IMR-90 (cell line): ENCODE measurements at regions not wholly inside any gene's neighbourhood (a gene's known extent, or its start where the extent isn't known, plus 50 kb on each side); places are given as distances from the start of the nearest gene placed in this dataset.

ENCODE experiments used
- ATAC-seq: fragments of 200-7000 bp; cut with Tn5 transposase; 2 replicates; pipeline ENCODE4 v1.9.1; 2020; ENCODE audit warnings: low read depth, mild to moderate bottlenecking, moderate library complexity
- BruUV-seq: library from RNA; stranded (reverse); fragments of 400-500 nt; replicated peaks from 2 replicates; lab custom pipeline; 2021; lab: Mats Ljungman, UMichigan
- CTCF ChIA-PET: fragments of 300-600 bp; formaldehyde crosslinking; extraction: SDS; loops from one replicate; lab custom pipeline; 2021; ENCODE audit warnings: antibody characterized with exemption; lab: Yijun Ruan, JAX
- POLR2A ChIA-PET: fragments of 300-600 bp; sonication (Branson Sonifier 250); formaldehyde crosslinking; loops from one replicate; lab custom pipeline; 2022; ENCODE audit warnings: antibody characterized with exemption; ENCODE audit not compliant: unreplicated experiment; lab: Charles Lee
- DNase-seq: peaks from one replicate; pipeline ENCODE4 v3.0.0; 2013
- H2AFZ ChIP-seq: replicated peaks from 2 replicates; pipeline ENCODE3; 2013; ENCODE audit warnings: low read length, mild to moderate bottlenecking; ENCODE audit not compliant: poor library complexity
- H2AK5ac ChIP-seq: 2 replicates; pipeline ENCODE4 v1.6.1; 2013; ENCODE audit warnings: low read depth, low read length, inconsistent platforms
- H2AK9ac ChIP-seq: replicated peaks from 2 replicates; pipeline ENCODE3; 2013; ENCODE audit warnings: mild to moderate bottlenecking, low read depth, low read length, moderate library complexity; ENCODE audit not compliant: poor library complexity
- H2BK120ac ChIP-seq: 2 replicates; pipeline ENCODE4 v1.6.1; 2013; ENCODE audit warnings: low read depth, low read length, inconsistent platforms
- H2BK15ac ChIP-seq: 3 replicates; pipeline ENCODE4 v1.6.1; 2013; ENCODE audit warnings: low read depth, low read length, inconsistent platforms
- H2BK20ac ChIP-seq: 2 replicates; pipeline ENCODE4 v1.6.1; 2013; ENCODE audit warnings: low read depth, mild to moderate bottlenecking, inconsistent platforms, low read length, moderate library complexity
- H2BK5ac ChIP-seq: 2 replicates; pipeline ENCODE4 v1.6.1; 2013; ENCODE audit warnings: mild to moderate bottlenecking, low read depth, low read length, inconsistent platforms; ENCODE audit not compliant: poor library complexity, severe bottlenecking
- H3K14ac ChIP-seq: replicated peaks from 2 replicates; pipeline ENCODE4 v1.6.1; 2013; ENCODE audit warnings: low read depth, low read length, inconsistent platforms
- H3K18ac ChIP-seq: 2 replicates; pipeline ENCODE4 v1.6.1; 2013; ENCODE audit warnings: low read depth, low read length, control low read depth
- H3K23ac ChIP-seq: 2 replicates; pipeline ENCODE4 v1.6.1; 2013; ENCODE audit warnings: low read depth, low read length, inconsistent platforms
- H3K27ac ChIP-seq: 2 replicates; pipeline ENCODE4 v1.5.1; 2013; ENCODE audit warnings: mild to moderate bottlenecking, control low read depth, low read length; ENCODE audit not compliant: insufficient read depth
- H3K27me3 ChIP-seq: 2 replicates; pipeline ENCODE4 v1.6.1; 2013; ENCODE audit warnings: low read length; ENCODE audit not compliant: control insufficient read depth, insufficient read depth
- H3K36me3 ChIP-seq: 2 replicates; pipeline ENCODE4 v1.6.1; 2013; ENCODE audit warnings: low read length, mixed read lengths; ENCODE audit not compliant: control insufficient read depth, insufficient read depth
- H3K4ac ChIP-seq: 2 replicates; pipeline ENCODE4 v1.6.1; 2013; ENCODE audit warnings: low read depth, low read length, inconsistent platforms
- H3K4me1 ChIP-seq: 2 replicates; pipeline ENCODE4 v1.6.1; 2013; ENCODE audit warnings: low read length, mixed read lengths; ENCODE audit not compliant: control insufficient read depth, insufficient read depth
- H3K4me2 ChIP-seq: 2 replicates; pipeline ENCODE4 v1.6.1; 2013; ENCODE audit warnings: low read depth, mild to moderate bottlenecking, control low read depth, low read length, moderate library complexity
- H3K4me3 ChIP-seq: 2 replicates; pipeline ENCODE4 v1.5.1; 2013; ENCODE audit warnings: low read depth, mild to moderate bottlenecking, control low read depth, low read length, moderate library complexity; ENCODE audit not compliant: insufficient read depth
- H3K56ac ChIP-seq: 2 replicates; pipeline ENCODE4 v1.6.1; 2013; ENCODE audit warnings: low read length, inconsistent platforms; ENCODE audit not compliant: insufficient read depth; ENCODE audit errors: extremely low read depth
- H3K79me1 ChIP-seq, 2 experiments: 2 replicates each; pipeline ENCODE4 v1.6.1; 2013; ENCODE audit warnings: low read length in 2 of 2, inconsistent platforms in 1 of 2, low read depth in 1 of 2
- H3K9ac ChIP-seq: 2 replicates; pipeline ENCODE4 v1.6.1; 2013; ENCODE audit warnings: low read depth, low read length, control low read depth
- H3K9me1 ChIP-seq: 2 replicates; pipeline ENCODE4 v1.6.1; 2013; ENCODE audit warnings: low read length, inconsistent platforms; ENCODE audit not compliant: insufficient read depth
- H3K9me3 ChIP-seq: 2 replicates; pipeline ENCODE4 v1.6.1; 2013; ENCODE audit warnings: low read length; ENCODE audit not compliant: control insufficient read depth, insufficient read depth
- H4K20me1 ChIP-seq: 2 replicates; pipeline ENCODE4 v1.6.1; 2013; ENCODE audit warnings: low read length, inconsistent platforms; ENCODE audit not compliant: insufficient read depth
- H4K5ac ChIP-seq: 2 replicates; pipeline ENCODE4 v1.6.1; 2013; ENCODE audit warnings: mild to moderate bottlenecking, low read depth, low read length, control low read depth
- H4K8ac ChIP-seq, 2 experiments: 2 replicates each; pipeline ENCODE4 v1.6.1; 2013; ENCODE audit warnings: low read depth in 2 of 2, low read length in 2 of 2, control low read depth in 1 of 2, inconsistent platforms in 1 of 2
- H4K91ac ChIP-seq: 2 replicates; pipeline ENCODE4 v1.6.1; 2013; ENCODE audit warnings: low read depth, low read length, inconsistent platforms; ENCODE audit not compliant: insufficient read depth
- BHLHE40 ChIP-seq: fragments of 150-350 bp; IDR thresholded peaks from 2 replicates; pipeline ENCODE4 v1.6.1; 2016; ENCODE audit warnings: mild to moderate bottlenecking, low read depth, low read length
- CEBPB ChIP-seq: IDR thresholded peaks from 2 replicates; pipeline ENCODE4 v1.6.1; 2012; ENCODE audit warnings: low read depth, low read length, improper control_type of control experiment
- CHD1 ChIP-seq: IDR thresholded peaks from 2 replicates; pipeline ENCODE4 v1.6.1; 2012; ENCODE audit warnings: low read depth, low read length, improper control_type of control experiment
- FOS ChIP-seq: fragments of 150-350 bp; IDR thresholded peaks from 2 replicates; pipeline ENCODE4 v1.6.1; 2016; ENCODE audit warnings: low read depth, low read length
- MAFK ChIP-seq: IDR thresholded peaks from 2 replicates; pipeline ENCODE4 v1.6.1; 2012; ENCODE audit warnings: low read depth, low read length, improper control_type of control experiment
- MAZ ChIP-seq: IDR thresholded peaks from 2 replicates; pipeline ENCODE4 v1.6.1; 2012; ENCODE audit warnings: low read depth, mild to moderate bottlenecking, low read length, improper control_type of control experiment, moderate library complexity, borderline replicate concordance
- MXI1 ChIP-seq: IDR thresholded peaks from 2 replicates; pipeline ENCODE4 v1.6.1; 2012; ENCODE audit warnings: low read depth, mild to moderate bottlenecking, low read length, moderate library complexity, borderline replicate concordance
- NFE2L2 ChIP-seq: fragments of 150-350 bp; IDR thresholded peaks from 2 replicates; pipeline ENCODE4 v1.6.1; 2016; ENCODE audit warnings: low read depth, mild to moderate bottlenecking, low read length
- POLR2A ChIP-seq: IDR thresholded peaks from 2 replicates; pipeline ENCODE4 v1.6.1; 2012; ENCODE audit warnings: mild to moderate bottlenecking, low read depth, low read length
- RAD21 ChIP-seq: IDR thresholded peaks from 2 replicates; pipeline ENCODE4 v1.6.1; 2012; ENCODE audit warnings: low read length, improper control_type of control experiment
- RCOR1 ChIP-seq: IDR thresholded peaks from 2 replicates; pipeline ENCODE4 v1.6.1; 2012; ENCODE audit warnings: mild to moderate bottlenecking, low read length, improper control_type of control experiment; ENCODE audit not compliant: insufficient replicate concordance
- RFX5 ChIP-seq: IDR thresholded peaks from 2 replicates; pipeline ENCODE4 v1.8.0; 2012; ENCODE audit warnings: low read depth, mild to moderate bottlenecking, low read length, moderate library complexity
- SMC3 ChIP-seq: fragments of 150-350 bp; IDR thresholded peaks from 2 replicates; pipeline ENCODE4 v1.6.1; 2016; ENCODE audit warnings: low read depth, mild to moderate bottlenecking, antibody characterized with exemption, low read length, moderate library complexity
- WGBS, 2 experiments: methylation state at CpG; one replicate each; pipeline versions ENCODE4 v1.1.5 to v1.1.7; 2013; ENCODE audit warnings: missing lambda C conversion rate in 2 of 2; ENCODE audit not compliant: insufficient read length in 1 of 2; ENCODE audit errors: extremely low coverage in 2 of 2; 5-methylcytosine and 5-hydroxymethylcytosine counted together
- dilution Hi-C: fragments of 300-500 bp; cut with HindIII; formaldehyde crosslinking; loops from one replicate; pipeline ENCODE4 v1.14.3; 2018; ENCODE audit warnings: low sequenced_read_pairs; ENCODE audit not compliant: unreplicated experiment
- in situ Hi-C: fragments of 300-500 bp; cut with MboI; formaldehyde crosslinking; loops from 3 replicates; pipeline ENCODE4 v1.14.3; 2019; ENCODE audit warnings: low sequenced_read_pairs, inconsistent platforms, mixed read lengths
- intact Hi-C: fragments of 100-400 bp; cut with micrococcal nuclease; formaldehyde crosslinking; loops from 2 replicates; pipeline ENCODE4 v1.10.0; 2022
- TF ChIP-seq, protein P1 (sequence below): fragments of 150-350 bp; IDR thresholded peaks from 2 replicates; pipeline ENCODE4 v1.6.1; 2016; ENCODE audit warnings: low read depth, mild to moderate bottlenecking, low read length, moderate library complexity, borderline replicate concordance
- TF ChIP-seq, protein P2 (sequence below): conservative IDR thresholded peaks from 2 replicates; pipeline ENCODE4 v1.5.1; 2012; ENCODE audit warnings: mild to moderate bottlenecking, low read depth, low read length, improper control_type of control experiment
- TF ChIP-seq, protein P3 (sequence below): fragments of 150-350 bp; IDR thresholded peaks from 2 replicates; pipeline ENCODE4 v1.6.1; 2017; ENCODE audit warnings: mild to moderate bottlenecking, antibody characterized with exemption, low read length, low read depth

DNA sequence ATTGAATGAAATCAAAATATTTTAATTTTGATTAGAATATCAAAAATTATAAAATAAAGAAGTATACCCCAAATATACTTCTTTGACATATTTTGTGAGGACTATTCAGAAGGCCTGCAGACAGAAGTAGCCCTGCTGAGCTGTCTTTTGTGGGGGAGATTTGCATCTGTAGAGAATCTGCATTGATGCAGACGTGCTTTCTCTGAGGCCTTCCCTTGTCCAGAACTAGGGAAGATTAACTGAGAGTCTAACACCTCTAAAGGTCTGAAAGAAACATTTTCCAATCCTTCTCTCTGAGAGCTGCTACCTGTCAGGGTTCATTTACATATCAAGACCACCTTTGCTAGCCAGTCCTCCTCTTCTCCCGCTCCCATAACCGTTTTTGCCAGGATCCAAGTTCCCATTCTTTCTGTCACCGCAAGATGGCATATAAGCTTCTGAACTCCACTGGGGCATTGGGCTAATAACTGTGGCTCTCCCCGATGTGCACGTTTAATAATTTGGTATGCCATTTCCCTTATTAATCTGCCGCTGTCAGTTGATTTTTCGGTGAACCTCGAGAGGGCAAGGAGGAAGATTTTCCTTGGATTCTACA lies 510.4 kb upstream of the CNTNAP5 start:
- POLR2A ChIA-PET = no interaction called here
- in situ Hi-C loops = no loop called here

More for the DNA sequence above, 510.4 kb upstream of the CNTNAP5 start:
- H4K20me1 ChIP-seq = no peaks in the 10 kb centered on the region
- no peaks in the 10 kb centered on the region for H3K36me3 ChIP-seq
- H3K18ac ChIP-seq = no peak overlapping the region
- no TSS peak for BruUV-seq
- H3K14ac ChIP-seq = no peak overlapping the region
- H3K4me1 ChIP-seq = no peaks in the 10 kb centered on the region
- H3K79me1 ChIP-seq = no peaks in the 10 kb centered on the region
- no peak overlapping the region for H3K4me2 ChIP-seq
- H3K4ac ChIP-seq = no peak overlapping the region
- H3K4me3 ChIP-seq = no peak overlapping the region
- H2BK120ac ChIP-seq = no peak overlapping the region
- H2BK15ac ChIP-seq = no peak overlapping the region
- DNase-seq (no peak), ATAC-seq (no peak)
- TF ChIP-seq BHLHE40 (no peak), MAFK (no peak), SMC3 (no peak), RCOR1 (no peak), MAZ (no peak), FOS (no peak), CEBPB (no peak), CHD1 (no peak), RFX5 (no peak), POLR2A (no peak), RAD21 (no peak), NFE2L2 (no peak), MXI1 (no peak)
- TF ChIP-seq, protein P1, sequence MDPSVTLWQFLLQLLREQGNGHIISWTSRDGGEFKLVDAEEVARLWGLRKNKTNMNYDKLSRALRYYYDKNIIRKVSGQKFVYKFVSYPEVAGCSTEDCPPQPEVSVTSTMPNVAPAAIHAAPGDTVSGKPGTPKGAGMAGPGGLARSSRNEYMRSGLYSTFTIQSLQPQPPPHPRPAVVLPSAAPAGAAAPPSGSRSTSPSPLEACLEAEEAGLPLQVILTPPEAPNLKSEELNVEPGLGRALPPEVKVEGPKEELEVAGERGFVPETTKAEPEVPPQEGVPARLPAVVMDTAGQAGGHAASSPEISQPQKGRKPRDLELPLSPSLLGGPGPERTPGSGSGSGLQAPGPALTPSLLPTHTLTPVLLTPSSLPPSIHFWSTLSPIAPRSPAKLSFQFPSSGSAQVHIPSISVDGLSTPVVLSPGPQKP = no peak
- TF ChIP-seq, protein P2, sequence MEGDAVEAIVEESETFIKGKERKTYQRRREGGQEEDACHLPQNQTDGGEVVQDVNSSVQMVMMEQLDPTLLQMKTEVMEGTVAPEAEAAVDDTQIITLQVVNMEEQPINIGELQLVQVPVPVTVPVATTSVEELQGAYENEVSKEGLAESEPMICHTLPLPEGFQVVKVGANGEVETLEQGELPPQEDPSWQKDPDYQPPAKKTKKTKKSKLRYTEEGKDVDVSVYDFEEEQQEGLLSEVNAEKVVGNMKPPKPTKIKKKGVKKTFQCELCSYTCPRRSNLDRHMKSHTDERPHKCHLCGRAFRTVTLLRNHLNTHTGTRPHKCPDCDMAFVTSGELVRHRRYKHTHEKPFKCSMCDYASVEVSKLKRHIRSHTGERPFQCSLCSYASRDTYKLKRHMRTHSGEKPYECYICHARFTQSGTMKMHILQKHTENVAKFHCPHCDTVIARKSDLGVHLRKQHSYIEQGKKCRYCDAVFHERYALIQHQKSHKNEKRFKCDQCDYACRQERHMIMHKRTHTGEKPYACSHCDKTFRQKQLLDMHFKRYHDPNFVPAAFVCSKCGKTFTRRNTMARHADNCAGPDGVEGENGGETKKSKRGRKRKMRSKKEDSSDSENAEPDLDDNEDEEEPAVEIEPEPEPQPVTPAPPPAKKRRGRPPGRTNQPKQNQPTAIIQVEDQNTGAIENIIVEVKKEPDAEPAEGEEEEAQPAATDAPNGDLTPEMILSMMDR = no peak
- TF ChIP-seq, protein P3, sequence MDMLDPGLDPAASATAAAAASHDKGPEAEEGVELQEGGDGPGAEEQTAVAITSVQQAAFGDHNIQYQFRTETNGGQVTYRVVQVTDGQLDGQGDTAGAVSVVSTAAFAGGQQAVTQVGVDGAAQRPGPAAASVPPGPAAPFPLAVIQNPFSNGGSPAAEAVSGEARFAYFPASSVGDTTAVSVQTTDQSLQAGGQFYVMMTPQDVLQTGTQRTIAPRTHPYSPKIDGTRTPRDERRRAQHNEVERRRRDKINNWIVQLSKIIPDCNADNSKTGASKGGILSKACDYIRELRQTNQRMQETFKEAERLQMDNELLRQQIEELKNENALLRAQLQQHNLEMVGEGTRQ = no peak
- 64% methylated on average over 5 of the region's 9 CpGs; no CpG with 5 or more reads in 1 of the 2 experiments for WGBS, 2 experiments
- H4K91ac ChIP-seq = no peak overlapping the region
- H4K5ac ChIP-seq = no peak overlapping the region
- CTCF ChIA-PET = no interaction called here
- H2BK5ac ChIP-seq = no peak overlapping the region
- H3K27ac ChIP-seq = no peak overlapping the region
- no peak overlapping the region for H3K23ac ChIP-seq
- dilution Hi-C loops (no loop called here), intact Hi-C loops (no loop called here)
- no peak overlapping the region for H3K56ac ChIP-seq
- H2AK5ac ChIP-seq = no peak overlapping the region
- no peak overlapping the region for H4K8ac ChIP-seq
- no peak overlapping the region for H2AK9ac ChIP-seq
- H3K9me3 ChIP-seq = peaks cover 1% of the 10 kb centered on the region; the same call in 1 of the 2 replicates
- no peak overlapping the region for H3K9ac ChIP-seq
- no peaks in the 10 kb centered on the region for H3K9me1 ChIP-seq
- no peak overlapping the region for H2AFZ ChIP-seq
- no peaks in the 10 kb centered on the region for H3K27me3 ChIP-seq
- H2BK20ac ChIP-seq = no peak overlapping the region
